Activated B cell treated with CpG ODN at 0.5 μM for 24 hours (primary cell): ENCODE measurements at regions not wholly inside any gene's neighbourhood (a gene's known extent, or its start where the extent isn't known, plus 50 kb on each side); places are given as distances from the start of the nearest gene placed in this dataset.
"Not testable (repeated sequence)": the region's sequence is repeated elsewhere in the genome, so short reads cannot be mapped to it uniquely, and the experiment has no call there.

ENCODE experiments used
- ATAC-seq: fragments of 200-7000 bp; cut with Tn5 transposase; one replicate; pipeline ENCODE4 v1.10.0; 2021; ENCODE audit warnings: low read depth, mild to moderate bottlenecking, moderate library complexity
- CTCF ChIA-PET: fragments of 350-600 bp; sonication (Branson Sonifier 250); formaldehyde crosslinking; loops from one replicate; lab custom pipeline; 2021; ENCODE audit warnings: antibody characterized with exemption; lab: Charles Lee
- POLR2A ChIA-PET: fragments of 350-600 bp; sonication (Branson Sonifier 250); formaldehyde crosslinking; loops from one replicate; lab custom pipeline; 2021; ENCODE audit warnings: antibody characterized with exemption; lab: Charles Lee
- DNase-seq: peaks from one replicate; pipeline ENCODE4 v3.0.0; 2022
- H3K27ac Mint-ChIP-seq: one replicate; pipeline ENCODE4 v1.8.0; 2020; ENCODE audit warnings: mixed read lengths
- H3K27me3 Mint-ChIP-seq: one replicate; pipeline ENCODE4 v1.8.0; 2021; ENCODE audit warnings: mixed read lengths
- H3K36me3 Mint-ChIP-seq: one replicate; pipeline ENCODE4 v1.8.0; 2021; ENCODE audit warnings: low read depth, mixed read lengths
- H3K4me1 Mint-ChIP-seq: one replicate; pipeline ENCODE4 v1.8.0; 2021; ENCODE audit warnings: mixed read lengths
- H3K4me3 Mint-ChIP-seq: one replicate; pipeline ENCODE4 v1.8.0; 2020; ENCODE audit warnings: mild to moderate bottlenecking, mixed read lengths
- H3K9me3 Mint-ChIP-seq: one replicate; pipeline ENCODE4 v1.8.0; 2020; ENCODE audit warnings: mixed read lengths
- intact Hi-C: fragments of 100-400 bp; cut with micrococcal nuclease; formaldehyde crosslinking; loops from one replicate; pipeline ENCODE4 v1.15.1; 2024
- TF ChIP-seq, protein P1 (sequence below): fragments of 200-600 bp; IDR thresholded peaks from one replicate; pipeline ENCODE4 v1.8.0; 2022; ENCODE audit warnings: antibody characterized with exemption, mild to moderate bottlenecking

GRCh38 chrX:14303891-14304290 lies 225.4 kb upstream of the GLRA2 start:
- H3K36me3 Mint-ChIP-seq, result no peaks in the 10 kb centered on the region
- ChIA-PET CTCF (no interaction called here), POLR2A (no interaction called here)
- H3K27ac Mint-ChIP-seq, result no peak overlapping the region
- TF ChIP-seq, protein P1, sequence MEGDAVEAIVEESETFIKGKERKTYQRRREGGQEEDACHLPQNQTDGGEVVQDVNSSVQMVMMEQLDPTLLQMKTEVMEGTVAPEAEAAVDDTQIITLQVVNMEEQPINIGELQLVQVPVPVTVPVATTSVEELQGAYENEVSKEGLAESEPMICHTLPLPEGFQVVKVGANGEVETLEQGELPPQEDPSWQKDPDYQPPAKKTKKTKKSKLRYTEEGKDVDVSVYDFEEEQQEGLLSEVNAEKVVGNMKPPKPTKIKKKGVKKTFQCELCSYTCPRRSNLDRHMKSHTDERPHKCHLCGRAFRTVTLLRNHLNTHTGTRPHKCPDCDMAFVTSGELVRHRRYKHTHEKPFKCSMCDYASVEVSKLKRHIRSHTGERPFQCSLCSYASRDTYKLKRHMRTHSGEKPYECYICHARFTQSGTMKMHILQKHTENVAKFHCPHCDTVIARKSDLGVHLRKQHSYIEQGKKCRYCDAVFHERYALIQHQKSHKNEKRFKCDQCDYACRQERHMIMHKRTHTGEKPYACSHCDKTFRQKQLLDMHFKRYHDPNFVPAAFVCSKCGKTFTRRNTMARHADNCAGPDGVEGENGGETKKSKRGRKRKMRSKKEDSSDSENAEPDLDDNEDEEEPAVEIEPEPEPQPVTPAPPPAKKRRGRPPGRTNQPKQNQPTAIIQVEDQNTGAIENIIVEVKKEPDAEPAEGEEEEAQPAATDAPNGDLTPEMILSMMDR, result no peak
- ATAC-seq (no peak), DNase-seq (no peak)
- H3K27me3 Mint-ChIP-seq, result no peaks in the 10 kb centered on the region
- H3K4me1 Mint-ChIP-seq, result no peaks in the 10 kb centered on the region
- intact Hi-C loops, result no loop called here
- no peak overlapping the region for H3K4me3 Mint-ChIP-seq
- H3K9me3 Mint-ChIP-seq, result no peaks in the 10 kb centered on the region

DNA sequence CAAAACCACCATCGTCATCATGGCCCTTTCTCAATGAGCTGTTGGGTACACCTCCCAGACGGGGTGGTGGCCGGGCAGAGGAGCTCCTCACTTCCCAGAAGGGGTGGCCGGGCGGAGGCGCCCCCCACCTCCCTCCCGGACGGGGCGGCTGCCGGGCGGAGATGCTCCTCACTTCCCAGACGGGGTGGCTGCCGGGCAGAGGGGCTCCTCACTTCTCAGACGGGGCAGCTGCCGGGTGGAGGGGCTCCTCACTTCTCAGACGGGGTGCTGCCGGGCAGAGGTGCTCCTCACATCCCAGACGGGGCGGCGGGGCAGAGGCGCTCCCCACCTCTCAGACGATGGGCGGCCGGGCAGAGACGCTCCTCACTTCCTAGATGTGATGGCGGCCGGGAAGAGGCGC lies 226.8 kb upstream of the GLRA2 start:
- POLR2A ChIA-PET, H3K27ac Mint-ChIP-seq, H3K27me3 Mint-ChIP-seq, H3K9me3 Mint-ChIP-seq, DNase-seq, H3K4me1 Mint-ChIP-seq, H3K4me3 Mint-ChIP-seq, H3K36me3 Mint-ChIP-seq, intact Hi-C loops, CTCF ChIA-PET, ATAC-seq: not testable (repeated sequence)

- TF ChIP-seq, protein P1, result no peak
- Mint-ChIP-seq H3K4me1 (no peaks in the 10 kb centered on the region), H3K4me3 (no peak overlapping the region), H3K36me3 (no peaks in the 10 kb centered on the region), H3K27me3 (no peaks in the 10 kb centered on the region), H3K27ac (no peak overlapping the region), H3K9me3 (no peaks in the 10 kb centered on the region)
- DNase-seq (no peak), ATAC-seq (no peak)
- POLR2A ChIA-PET, result no interaction called here
- CTCF ChIA-PET, result no interaction called here
- intact Hi-C loops, result no loop called here
These were observed 229.0 kb upstream of the GLRA2 start for GRCh38 chrX:14300376-14300775.

DNA sequence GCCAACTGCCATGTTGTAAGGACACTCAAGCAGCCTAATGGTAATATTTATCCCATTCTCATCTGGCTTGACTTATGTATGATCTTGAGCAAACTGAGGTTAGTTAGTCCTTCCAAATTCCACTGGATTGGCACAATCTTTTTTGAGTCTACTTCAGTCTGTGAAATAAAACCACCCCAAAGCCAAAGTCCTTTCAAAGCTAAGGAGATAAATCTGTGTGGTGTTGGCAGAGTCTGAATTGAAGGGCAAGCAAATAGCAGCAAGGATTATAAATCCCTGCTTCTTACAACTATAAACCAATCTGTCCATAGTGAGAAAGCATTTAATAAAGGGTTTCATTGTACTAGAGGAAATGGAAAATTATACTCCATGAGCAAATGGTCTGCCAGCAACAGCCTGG lies 233.9 kb upstream of the GLRA2 start:
- CTCF ChIA-PET, result no interaction called here
- Mint-ChIP-seq H3K4me1 (no peaks in the 10 kb centered on the region), H3K27me3 (no peaks in the 10 kb centered on the region), H3K27ac (no peak overlapping the region), H3K9me3 (no peaks in the 10 kb centered on the region), H3K36me3 (no peaks in the 10 kb centered on the region), H3K4me3 (no peak overlapping the region)
- TF ChIP-seq, protein P1, result no peak
- no peak for DNase-seq
- POLR2A ChIA-PET, result no interaction called here
- no peak for ATAC-seq
- intact Hi-C loops, result no loop called here

DNA sequence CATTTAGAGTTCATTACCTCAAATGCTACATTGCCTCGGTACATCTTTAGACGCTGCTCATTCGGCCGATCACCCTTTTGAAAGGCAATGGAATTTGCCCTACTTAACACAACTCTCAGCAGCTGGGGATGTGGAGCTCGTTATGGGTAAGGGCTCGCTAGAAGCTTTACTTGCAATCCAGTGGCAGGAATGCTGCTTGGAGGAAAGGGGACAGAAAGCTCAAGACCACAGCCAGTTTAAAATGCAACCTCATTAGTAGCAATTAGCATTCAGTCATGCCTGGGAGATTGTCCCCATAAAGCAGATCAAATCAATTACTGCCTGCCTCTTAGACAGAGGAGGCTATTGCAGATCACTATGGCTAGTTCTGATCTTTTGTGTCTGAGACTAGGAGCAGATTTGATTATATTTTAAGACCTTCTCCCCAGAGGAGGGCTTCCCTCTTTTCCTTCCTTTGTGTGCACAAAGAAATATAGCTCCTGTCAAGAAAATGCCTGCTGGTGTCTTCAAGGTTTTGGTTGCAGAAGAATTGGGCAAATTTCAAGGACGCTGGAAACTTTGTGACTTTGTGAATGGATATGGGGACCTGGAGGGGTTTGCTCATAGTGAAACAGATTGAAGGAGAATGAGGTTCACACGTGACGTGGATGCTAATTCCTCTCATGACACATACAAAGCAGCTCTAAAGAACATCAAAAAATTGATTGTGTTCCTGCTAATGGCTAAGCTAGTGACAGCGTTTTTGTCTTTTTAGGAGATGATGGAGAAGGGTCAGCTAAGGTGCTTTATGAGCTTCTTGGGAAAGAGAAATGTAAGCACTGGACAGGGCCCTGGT lies 237.5 kb upstream of the GLRA2 start:
- no peaks in the 10 kb centered on the region for H3K36me3 Mint-ChIP-seq
- TF ChIP-seq, protein P1, result no peak
- H3K9me3 Mint-ChIP-seq, result no peaks in the 10 kb centered on the region
- no peaks in the 10 kb centered on the region for H3K4me1 Mint-ChIP-seq
- ChIA-PET POLR2A (no interaction called here), CTCF (no interaction called here)
- H3K27ac Mint-ChIP-seq, result no peak overlapping the region
- intact Hi-C loops, result no loop called here
- DNase-seq (no peak), ATAC-seq (no peak)
- no peak overlapping the region for H3K4me3 Mint-ChIP-seq
- H3K27me3 Mint-ChIP-seq, result no peaks in the 10 kb centered on the region
